HL-60/S4 treated with retinoic acid at 250 ng/mL for 4 days and 3 days (cell line): ENCODE measurements at regions not wholly inside any gene's neighbourhood (a gene's known extent, or its start where the extent isn't known, plus 50 kb on each side); places are given as distances from the start of the nearest gene placed in this dataset.

Experiments
- in situ Hi-C: fragments of 300-500 bp; cut with MboI; formaldehyde crosslinking; loops from 2 replicates; pipeline ENCODE4 v1.7.0; 2022; ENCODE audit warnings: low sequenced_read_pairs

DNA sequence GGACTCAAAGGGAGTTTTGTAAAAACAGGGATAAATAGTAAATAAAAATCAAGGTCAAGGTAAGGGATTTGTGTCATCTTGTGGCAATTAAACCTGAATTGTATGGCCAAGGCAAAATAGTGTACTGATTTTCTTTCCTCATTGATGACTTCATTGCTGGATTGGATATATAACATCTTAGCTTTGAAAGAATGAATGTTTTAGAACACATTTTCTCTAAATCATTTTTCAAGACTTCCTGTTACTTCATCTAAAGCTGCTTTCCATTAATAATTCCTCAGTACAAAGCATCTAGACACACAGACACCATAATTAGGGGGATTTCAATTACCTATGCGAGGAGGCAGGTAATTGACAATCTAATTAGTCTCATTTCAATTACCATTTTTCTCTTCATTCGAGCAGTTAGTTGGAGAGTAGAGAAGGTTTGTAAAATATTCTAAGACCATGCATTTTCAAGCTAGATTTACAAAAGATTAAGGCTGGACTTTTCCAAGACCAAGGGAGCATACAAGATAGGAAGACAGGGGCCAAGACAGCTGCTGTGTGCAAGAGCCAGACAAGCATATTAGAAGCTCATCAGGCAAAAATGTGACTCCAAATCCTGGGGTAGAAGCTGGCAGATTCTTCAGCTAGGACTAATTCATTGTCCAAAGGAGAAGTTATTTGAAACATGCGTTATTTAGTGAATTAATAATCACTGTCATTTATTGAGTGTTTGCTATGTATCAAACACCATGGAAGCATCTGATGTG lies 253.6 kb downstream of the EPHA4 start:
- in situ Hi-C loops, result no loop called here

DNA sequence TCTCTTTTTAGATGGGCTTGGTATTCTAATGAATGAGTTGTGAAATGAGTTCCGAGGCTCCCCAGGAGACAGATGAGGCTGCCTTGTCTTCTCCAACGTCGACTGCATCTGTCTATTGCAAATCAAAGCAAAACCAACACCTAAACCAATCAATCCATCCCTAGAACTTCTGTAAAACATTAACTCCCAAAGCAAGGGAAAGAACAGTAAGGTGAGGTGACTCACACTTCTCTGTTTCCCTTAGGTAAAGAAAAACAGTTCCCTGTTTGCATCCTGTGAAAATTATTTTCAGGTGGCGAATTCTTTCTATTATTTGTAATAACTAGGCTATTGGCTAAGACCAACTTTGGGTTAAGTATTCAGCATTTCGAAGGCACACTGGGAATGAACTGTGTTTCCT lies 249.4 kb downstream of the EPHA4 start:
- in situ Hi-C loops, result no loop called here

DNA sequence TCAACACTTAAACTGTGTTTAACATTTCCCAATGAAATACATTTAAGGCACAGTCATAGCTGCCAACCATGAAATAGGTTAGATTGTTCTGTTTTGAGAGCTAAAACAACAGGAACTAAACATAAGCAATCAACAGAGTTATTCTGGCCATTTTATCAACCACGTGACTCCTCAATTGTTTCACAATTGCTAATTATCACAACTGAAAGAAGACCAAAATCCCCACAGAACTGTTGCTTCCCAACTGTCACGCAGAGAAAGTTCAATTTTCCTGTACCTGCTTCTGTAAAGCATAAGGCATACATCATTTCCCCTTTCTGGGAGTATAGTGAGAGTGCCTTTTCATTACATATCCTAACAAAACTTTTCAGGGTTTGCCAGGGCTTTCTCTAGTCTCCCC lies 248.6 kb downstream of the EPHA4 start:
- in situ Hi-C loops, result no loop called here

DNA sequence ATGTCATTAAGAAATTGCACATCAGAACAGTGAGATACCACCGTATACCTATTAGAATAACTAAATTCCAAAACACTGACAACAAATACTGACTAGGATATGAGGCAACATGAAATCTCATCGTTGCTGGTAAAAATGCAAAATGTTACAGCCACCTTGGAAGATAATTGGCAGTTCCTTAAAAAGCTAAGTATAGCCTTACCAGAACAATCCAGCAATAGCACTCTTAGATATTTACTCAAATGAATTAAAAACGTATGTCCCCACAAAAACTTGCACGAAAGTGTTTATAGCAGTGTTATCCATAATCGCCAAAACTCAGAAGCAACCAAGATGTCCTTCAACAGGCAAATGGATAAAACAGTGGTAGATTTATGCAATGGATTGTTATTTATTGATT lies 241.7 kb downstream of the EPHA4 start:
- in situ Hi-C loops, result no loop called here

DNA sequence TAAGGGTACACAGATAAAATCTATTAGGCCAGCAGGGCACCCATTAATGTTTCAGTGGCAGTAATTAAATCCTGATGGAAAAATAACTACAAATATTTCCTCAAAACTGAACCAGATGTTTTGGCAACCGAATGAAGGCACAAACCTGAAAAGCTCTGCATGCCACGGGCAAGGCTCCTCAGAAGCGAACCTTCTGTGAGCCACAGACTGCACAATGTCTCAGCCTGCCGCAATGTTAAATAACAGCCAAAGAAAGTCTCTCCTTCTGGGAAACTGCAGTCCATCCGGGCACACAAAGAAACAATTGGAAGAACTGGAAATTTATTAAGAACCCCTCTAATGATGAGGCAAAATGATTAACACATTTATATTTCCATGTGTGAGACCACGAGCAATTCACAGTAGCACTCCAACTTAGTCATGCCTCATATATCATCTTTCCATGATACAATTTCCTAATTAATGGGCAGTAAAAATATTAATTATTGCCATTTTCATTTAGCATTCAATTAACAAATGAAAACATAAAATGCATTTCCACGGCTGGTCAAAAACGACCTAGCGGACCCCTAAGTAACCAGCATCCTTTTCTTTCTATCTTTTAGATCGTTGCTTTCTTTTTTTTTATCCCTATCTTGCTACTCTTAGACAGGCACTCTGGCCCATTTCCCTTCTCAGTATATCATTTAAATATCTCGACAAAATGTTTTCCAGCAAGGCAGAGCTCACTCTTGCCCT lies 237.5 kb downstream of the EPHA4 start:
- in situ Hi-C loops, result no loop called here

DNA sequence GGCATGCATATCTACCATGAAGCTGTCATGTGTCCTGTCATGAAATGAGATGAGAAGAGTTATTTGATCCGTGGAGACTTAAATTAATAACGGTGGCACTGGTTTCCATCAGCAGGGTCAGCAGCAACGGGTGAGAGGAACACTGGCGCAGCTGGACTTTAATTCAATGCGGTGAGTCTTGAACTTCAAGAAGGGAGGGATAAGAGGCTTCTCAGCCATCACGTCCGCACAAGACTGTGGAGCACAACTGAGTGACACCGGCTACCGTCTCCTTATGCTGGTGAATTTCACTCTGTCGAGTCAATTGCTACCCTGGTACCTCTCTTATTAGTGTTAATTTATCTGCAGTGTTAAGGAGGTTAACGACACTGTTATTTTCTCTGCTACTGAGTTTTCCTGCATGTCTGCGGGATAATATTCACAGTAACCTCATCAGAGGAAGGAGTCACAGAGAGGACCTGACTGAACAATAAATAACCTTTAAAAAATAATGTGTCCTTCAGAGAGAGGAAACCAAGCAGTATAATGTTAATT lies 236.8 kb downstream of the EPHA4 start:
- in situ Hi-C loops, result no loop called here

DNA sequence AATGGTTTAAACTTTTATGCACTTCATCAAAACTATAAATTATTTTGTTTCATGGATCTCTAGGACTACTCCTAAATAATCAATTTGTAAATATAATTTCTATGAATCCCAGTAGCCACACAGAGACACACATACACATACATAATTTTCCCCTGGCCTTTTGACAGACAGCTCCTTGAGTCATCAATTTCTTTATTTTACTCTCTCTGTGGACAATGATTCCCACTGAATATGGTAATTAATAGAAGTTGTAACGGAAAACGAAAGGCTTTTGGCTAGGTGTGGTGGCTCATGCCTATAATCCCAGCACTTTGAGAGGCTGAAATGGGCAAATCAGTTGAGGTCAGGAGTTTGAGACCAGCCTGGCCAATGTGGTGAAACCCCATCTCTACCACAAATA lies 235.1 kb downstream of the EPHA4 start:
- in situ Hi-C loops, result no loop called here

DNA sequence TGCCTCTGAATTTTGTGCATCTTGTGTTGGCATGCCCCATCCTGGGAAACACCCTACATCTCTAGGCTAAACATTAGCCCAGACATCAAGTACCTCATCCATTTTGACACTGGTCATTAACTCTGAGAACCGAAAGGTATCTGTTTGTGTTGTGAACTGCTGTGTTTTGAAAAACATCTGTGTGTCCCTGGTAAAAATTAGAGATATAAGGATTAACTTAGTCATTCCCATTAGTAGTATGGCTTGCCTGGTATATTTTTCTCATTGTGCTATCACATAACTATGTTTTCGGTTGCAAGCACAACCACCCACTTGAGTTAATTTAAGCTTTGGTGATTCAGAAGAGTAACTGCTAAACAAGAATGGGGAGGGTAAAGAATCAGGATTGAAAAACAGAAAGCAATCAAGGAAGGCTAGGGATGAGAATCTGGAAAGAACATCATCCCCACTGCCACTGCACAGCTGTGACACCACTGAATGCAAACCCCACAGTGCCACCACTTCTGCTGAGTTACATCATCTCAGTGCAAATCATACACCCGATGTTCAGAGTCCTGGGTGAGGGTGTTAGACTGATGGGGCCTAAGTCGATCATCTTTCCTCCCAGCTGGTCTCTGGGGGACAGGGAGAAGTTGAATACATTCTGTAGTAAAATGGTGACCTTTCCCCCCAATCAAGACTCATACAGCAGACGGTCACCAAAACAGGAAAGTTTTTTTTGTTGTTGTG lies 234.0 kb downstream of the EPHA4 start:
- in situ Hi-C loops, result no loop called here

DNA sequence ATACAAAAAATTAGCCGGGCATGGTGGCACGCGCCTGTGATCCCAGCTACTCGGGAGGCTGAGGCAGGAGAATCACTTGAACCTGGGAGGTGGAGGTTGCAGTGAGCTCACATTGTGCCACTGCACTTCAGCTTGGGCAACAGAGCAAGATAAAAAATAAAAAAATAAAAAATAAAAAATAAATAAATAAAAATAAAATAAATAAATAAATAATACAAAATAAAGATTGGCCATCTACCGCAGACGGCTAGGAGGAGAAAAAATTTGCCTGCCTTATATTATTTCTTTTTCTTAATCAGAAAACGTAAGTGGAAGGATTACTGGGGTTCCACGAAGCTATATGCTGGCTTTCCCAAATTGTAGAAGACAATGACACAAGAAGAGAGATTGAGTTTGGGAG lies 229.7 kb downstream of the EPHA4 start:
- in situ Hi-C loops, result no loop called here

DNA sequence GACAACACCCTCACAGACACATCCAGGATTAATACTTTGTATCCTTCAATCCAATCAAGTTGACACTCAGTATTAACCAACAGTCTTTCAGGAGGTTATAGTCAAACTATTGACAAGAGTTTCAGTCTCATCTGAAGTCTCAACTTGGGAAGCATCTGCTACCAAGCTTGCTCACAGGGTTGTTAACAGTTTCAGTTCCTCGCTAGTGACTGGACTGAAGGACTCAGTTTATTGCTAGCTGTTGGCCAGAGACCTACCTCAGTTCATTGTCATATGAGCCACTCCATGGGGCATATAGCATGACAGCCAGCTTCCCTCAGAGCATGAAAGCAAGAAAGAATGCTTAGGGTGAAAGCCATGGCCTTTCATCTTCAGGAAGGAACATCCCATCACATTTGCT lies 228.6 kb downstream of the EPHA4 start:
- in situ Hi-C loops, result no loop called here

DNA sequence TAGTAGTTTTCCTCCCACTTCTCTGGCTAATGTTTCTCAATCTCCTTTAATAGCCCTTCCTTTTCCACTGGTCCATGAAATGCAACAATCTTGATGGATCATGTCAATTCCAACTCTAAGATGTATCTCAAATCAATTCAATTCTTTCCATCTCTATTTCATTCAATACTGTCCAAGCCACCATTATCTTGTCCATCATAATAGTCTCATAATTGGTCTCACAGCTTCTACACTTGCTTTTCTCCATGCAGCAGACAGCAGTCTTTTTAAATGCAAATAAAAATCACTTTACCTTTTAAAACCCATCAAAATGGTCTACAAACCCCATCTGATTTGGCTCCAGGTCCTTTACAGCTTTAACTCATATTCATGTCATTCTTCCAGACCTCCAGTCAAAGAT lies 226.6 kb downstream of the EPHA4 start:
- in situ Hi-C loops, result no loop called here

DNA sequence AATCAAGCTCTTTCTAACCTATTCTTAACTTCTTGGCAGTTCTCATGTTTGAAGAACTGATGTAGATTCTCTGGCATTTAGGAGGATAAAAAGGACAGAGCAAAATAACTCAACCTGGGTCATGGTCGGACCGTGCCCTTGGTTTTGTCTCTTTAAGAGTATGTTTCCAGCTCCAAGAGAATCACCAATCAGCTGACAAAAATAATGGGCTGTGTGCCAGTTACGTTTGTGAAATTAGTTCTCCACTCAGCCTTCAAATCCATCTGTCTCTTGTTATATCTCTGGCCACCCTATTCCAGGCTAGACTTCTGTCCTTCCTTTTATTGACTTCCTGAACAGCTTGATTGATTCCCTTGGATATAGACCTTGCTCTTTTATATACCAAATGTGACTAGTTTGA lies 225.7 kb downstream of the EPHA4 start:
- in situ Hi-C loops, result no loop called here

DNA sequence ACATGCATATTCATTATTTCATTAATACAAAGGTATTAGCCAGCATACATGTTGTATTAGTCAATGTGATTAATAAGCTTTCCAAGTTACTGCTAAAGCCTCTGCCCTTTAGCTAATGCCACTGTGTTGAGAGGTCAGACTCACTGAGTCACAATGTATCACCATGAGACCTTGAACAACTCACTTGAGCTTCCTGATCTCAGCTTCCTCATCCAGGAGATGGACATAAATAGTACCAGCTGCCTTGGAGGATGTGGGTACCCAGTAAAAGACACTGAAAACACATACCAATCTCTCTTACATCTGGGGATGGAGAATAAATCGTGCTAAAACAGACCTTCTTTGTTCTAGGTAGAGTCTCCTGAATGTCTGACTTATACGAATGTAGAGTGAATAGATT lies 224.6 kb downstream of the EPHA4 start:
- in situ Hi-C loops, result no loop called here

DNA sequence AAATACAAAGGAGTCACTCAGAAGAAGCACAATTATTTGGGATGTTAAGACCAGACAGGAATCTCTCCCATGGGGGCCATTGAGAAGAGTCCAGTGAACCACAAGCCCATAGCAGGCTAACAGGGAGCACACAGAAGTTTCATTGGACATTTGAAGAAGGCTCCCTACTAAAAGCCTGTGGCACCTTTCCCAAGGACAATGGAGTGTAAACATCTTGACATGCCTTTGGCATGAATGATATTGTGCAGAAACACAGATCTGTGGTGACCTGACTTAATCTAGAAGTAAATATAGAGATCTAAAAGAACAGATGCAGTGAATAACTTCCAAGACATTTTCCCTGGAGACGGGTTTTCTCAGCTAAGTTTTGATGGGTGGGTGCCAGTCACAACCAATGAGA lies 221.5 kb downstream of the EPHA4 start:
- in situ Hi-C loops, result no loop called here

DNA sequence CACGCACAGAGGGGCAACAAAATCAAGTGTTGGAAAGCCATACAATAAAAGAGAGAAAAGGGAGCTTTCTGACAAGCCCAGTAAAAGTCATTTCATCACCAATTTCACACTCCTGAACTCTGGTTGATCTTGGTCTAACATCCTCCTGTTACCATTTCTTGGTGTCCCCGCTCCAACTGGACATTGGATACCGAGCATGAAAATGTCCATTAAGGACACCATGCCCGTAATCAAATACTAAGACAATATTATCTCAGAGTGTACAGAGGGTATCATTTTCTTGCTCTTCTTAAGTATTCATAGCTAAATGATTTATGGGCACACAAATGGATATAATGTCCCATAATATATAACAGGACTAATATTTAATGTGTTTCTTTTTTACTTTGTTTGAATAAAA lies 218.9 kb downstream of the EPHA4 start:
- in situ Hi-C loops, result no loop called here

DNA sequence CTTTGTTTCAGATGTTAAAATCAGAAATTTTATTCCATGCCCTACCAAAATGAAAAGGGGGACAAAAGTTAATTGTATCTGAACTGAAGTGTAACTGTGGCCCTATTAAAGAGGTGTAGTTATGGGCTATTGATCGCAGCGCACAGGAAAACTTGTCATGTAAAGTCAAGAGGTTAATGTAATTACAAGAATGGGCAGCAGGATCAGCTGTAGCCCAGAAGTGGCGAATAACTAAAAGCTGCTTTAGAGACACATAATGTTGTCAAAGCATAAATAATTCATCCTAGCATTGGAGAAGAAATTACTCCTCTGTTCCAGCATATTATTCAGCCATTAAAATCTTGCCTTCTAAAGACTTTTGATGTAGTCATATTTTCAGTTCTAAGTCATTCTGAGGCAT lies 211.8 kb downstream of the EPHA4 start:
- in situ Hi-C loops, result no loop called here

DNA sequence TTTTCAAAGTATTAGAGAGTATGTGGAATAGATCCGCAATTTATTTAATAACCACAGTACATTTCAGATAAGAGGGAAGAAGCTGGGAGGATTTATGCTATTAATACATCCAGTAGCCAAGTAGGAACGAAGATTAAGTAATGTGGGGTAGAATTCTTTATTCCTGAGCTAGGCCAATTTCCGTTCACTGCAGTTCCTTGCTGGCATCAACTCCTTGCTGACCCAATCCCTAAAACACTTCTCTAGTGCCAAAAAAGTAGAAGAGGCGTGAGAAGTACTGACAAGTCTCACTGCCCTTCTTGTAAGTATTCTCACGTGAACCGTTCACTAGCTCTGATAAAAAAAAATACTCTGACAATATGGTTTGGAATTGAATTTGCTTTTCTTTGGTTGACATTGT lies 211.4 kb downstream of the EPHA4 start:
- in situ Hi-C loops, result no loop called here

DNA sequence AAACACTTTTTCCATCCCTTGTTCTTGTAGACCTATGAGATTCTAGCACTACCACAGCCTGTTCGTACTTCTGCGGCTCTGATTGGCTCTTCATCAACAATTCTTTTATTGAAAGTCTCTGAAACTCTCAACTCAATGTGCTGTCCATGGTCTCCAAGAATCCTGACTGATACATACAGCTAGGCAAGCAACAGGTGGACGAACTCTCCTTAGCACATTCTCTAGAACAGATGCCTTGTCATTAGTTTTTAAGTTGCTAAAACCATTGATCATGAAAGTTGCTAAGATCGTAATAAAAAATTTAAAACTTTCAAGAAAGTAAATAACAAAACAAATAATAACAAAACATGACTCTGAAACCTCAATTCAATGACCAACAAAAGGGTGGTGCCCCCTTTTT lies 210.5 kb downstream of the EPHA4 start:
- in situ Hi-C loops, result no loop called here

DNA sequence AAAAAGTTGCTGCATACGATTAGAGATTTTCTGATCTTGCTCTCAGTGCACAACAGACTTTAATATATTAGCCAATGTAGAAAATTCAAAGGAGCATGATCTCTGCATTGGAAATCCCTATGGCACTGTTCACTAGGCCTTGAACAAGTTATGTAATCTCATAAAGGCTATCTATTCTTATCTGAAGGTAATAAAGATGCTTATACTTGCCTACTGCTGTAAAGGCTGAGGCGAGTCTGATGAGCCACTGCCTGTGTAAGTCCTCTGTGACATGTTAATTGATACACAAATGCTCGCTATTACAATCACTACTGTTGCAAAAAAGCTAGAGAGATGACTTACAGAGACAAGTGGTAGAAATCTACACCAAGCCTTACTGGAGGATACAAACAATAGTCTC lies 207.4 kb downstream of the EPHA4 start:
- in situ Hi-C loops, result no loop called here
